ENCODE measurements at regions not wholly inside any gene's neighbourhood (a gene's known extent, or its start where the extent isn't known, plus 50 kb on each side); places are given as distances from the start of the nearest gene placed in this dataset.

DNA sequence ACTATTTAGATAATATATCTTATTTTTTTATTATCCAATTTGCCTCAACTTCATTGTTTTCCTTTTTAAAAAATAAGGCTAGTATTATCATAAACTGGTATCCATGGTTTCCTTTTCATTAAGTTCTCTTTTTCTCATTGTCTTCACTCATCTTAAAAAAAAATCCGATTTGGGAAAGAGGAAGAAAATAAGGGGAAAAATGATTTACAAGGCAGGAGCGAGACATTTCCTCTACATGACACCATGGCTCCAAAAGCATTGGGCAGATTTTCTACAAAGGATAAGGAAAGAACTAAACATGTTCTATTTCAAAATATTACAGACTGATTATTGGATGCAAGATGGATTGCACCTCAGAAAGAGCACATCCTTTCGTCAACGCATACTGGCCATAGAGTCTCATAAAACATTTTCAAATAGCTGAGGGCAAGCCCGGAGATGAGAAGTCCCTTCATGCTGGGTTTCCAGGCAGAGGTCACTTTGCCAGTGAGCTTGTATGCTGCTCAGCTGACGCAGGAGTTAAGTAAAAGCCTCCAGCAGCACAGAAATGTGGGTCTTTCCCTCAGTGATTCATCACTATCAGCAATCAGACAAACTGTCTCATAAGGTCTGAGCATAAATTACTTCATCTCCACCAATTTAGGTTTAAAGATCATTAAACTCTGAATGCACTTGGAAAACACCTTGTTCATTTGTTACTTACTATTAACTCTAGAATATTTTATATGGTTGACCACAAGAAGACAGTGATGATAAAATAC, 129.0 kb upstream of the TNFAIP3 start:
- TF ChIP-seq, protein P1, sequence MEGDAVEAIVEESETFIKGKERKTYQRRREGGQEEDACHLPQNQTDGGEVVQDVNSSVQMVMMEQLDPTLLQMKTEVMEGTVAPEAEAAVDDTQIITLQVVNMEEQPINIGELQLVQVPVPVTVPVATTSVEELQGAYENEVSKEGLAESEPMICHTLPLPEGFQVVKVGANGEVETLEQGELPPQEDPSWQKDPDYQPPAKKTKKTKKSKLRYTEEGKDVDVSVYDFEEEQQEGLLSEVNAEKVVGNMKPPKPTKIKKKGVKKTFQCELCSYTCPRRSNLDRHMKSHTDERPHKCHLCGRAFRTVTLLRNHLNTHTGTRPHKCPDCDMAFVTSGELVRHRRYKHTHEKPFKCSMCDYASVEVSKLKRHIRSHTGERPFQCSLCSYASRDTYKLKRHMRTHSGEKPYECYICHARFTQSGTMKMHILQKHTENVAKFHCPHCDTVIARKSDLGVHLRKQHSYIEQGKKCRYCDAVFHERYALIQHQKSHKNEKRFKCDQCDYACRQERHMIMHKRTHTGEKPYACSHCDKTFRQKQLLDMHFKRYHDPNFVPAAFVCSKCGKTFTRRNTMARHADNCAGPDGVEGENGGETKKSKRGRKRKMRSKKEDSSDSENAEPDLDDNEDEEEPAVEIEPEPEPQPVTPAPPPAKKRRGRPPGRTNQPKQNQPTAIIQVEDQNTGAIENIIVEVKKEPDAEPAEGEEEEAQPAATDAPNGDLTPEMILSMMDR (IDR thresholded peaks at IDR 0.05) = no peak
- no peak for TF ChIP-seq EP300 (IDR thresholded peaks at IDR 0.05)
